IMR-90 (cell line): ENCODE measurements at regions not wholly inside any gene's neighbourhood (a gene's known extent, or its start where the extent isn't known, plus 50 kb on each side); places are given as distances from the start of the nearest gene placed in this dataset.

ENCODE experiments used
- ATAC-seq: fragments of 200-7000 bp; cut with Tn5 transposase; 2 replicates; pipeline ENCODE4 v1.9.1; 2020; ENCODE audit warnings: low read depth, mild to moderate bottlenecking, moderate library complexity
- BruUV-seq: library from RNA; stranded (reverse); fragments of 400-500 nt; replicated peaks from 2 replicates; lab custom pipeline; 2021; lab: Mats Ljungman, UMichigan
- CTCF ChIA-PET: fragments of 300-600 bp; formaldehyde crosslinking; extraction: SDS; loops from one replicate; lab custom pipeline; 2021; ENCODE audit warnings: antibody characterized with exemption; lab: Yijun Ruan, JAX
- POLR2A ChIA-PET: fragments of 300-600 bp; sonication (Branson Sonifier 250); formaldehyde crosslinking; loops from one replicate; lab custom pipeline; 2022; ENCODE audit warnings: antibody characterized with exemption; ENCODE audit not compliant: unreplicated experiment; lab: Charles Lee
- DNase-seq: peaks from one replicate; pipeline ENCODE4 v3.0.0; 2013
- H2AFZ ChIP-seq: replicated peaks from 2 replicates; pipeline ENCODE3; 2013; ENCODE audit warnings: low read length, mild to moderate bottlenecking; ENCODE audit not compliant: poor library complexity
- H2AK5ac ChIP-seq: 2 replicates; pipeline ENCODE4 v1.6.1; 2013; ENCODE audit warnings: low read depth, low read length, inconsistent platforms
- H2AK9ac ChIP-seq: replicated peaks from 2 replicates; pipeline ENCODE3; 2013; ENCODE audit warnings: mild to moderate bottlenecking, low read depth, low read length, moderate library complexity; ENCODE audit not compliant: poor library complexity
- H2BK120ac ChIP-seq: 2 replicates; pipeline ENCODE4 v1.6.1; 2013; ENCODE audit warnings: low read depth, low read length, inconsistent platforms
- H2BK15ac ChIP-seq: 3 replicates; pipeline ENCODE4 v1.6.1; 2013; ENCODE audit warnings: low read depth, low read length, inconsistent platforms
- H2BK20ac ChIP-seq: 2 replicates; pipeline ENCODE4 v1.6.1; 2013; ENCODE audit warnings: low read depth, mild to moderate bottlenecking, inconsistent platforms, low read length, moderate library complexity
- H2BK5ac ChIP-seq: 2 replicates; pipeline ENCODE4 v1.6.1; 2013; ENCODE audit warnings: mild to moderate bottlenecking, low read depth, low read length, inconsistent platforms; ENCODE audit not compliant: poor library complexity, severe bottlenecking
- H3K14ac ChIP-seq: replicated peaks from 2 replicates; pipeline ENCODE4 v1.6.1; 2013; ENCODE audit warnings: low read depth, low read length, inconsistent platforms
- H3K18ac ChIP-seq: 2 replicates; pipeline ENCODE4 v1.6.1; 2013; ENCODE audit warnings: low read depth, low read length, control low read depth
- H3K23ac ChIP-seq: 2 replicates; pipeline ENCODE4 v1.6.1; 2013; ENCODE audit warnings: low read depth, low read length, inconsistent platforms
- H3K27ac ChIP-seq: 2 replicates; pipeline ENCODE4 v1.5.1; 2013; ENCODE audit warnings: mild to moderate bottlenecking, control low read depth, low read length; ENCODE audit not compliant: insufficient read depth
- H3K27me3 ChIP-seq: 2 replicates; pipeline ENCODE4 v1.6.1; 2013; ENCODE audit warnings: low read length; ENCODE audit not compliant: control insufficient read depth, insufficient read depth
- H3K36me3 ChIP-seq: 2 replicates; pipeline ENCODE4 v1.6.1; 2013; ENCODE audit warnings: low read length, mixed read lengths; ENCODE audit not compliant: control insufficient read depth, insufficient read depth
- H3K4ac ChIP-seq: 2 replicates; pipeline ENCODE4 v1.6.1; 2013; ENCODE audit warnings: low read depth, low read length, inconsistent platforms
- H3K4me1 ChIP-seq: 2 replicates; pipeline ENCODE4 v1.6.1; 2013; ENCODE audit warnings: low read length, mixed read lengths; ENCODE audit not compliant: control insufficient read depth, insufficient read depth
- H3K4me2 ChIP-seq: 2 replicates; pipeline ENCODE4 v1.6.1; 2013; ENCODE audit warnings: low read depth, mild to moderate bottlenecking, control low read depth, low read length, moderate library complexity
- H3K4me3 ChIP-seq: 2 replicates; pipeline ENCODE4 v1.5.1; 2013; ENCODE audit warnings: low read depth, mild to moderate bottlenecking, control low read depth, low read length, moderate library complexity; ENCODE audit not compliant: insufficient read depth
- H3K56ac ChIP-seq: 2 replicates; pipeline ENCODE4 v1.6.1; 2013; ENCODE audit warnings: low read length, inconsistent platforms; ENCODE audit not compliant: insufficient read depth; ENCODE audit errors: extremely low read depth
- H3K79me1 ChIP-seq, 2 experiments: 2 replicates each; pipeline ENCODE4 v1.6.1; 2013; ENCODE audit warnings: low read length in 2 of 2, inconsistent platforms in 1 of 2, low read depth in 1 of 2
- H3K9ac ChIP-seq: 2 replicates; pipeline ENCODE4 v1.6.1; 2013; ENCODE audit warnings: low read depth, low read length, control low read depth
- H3K9me1 ChIP-seq: 2 replicates; pipeline ENCODE4 v1.6.1; 2013; ENCODE audit warnings: low read length, inconsistent platforms; ENCODE audit not compliant: insufficient read depth
- H3K9me3 ChIP-seq: 2 replicates; pipeline ENCODE4 v1.6.1; 2013; ENCODE audit warnings: low read length; ENCODE audit not compliant: control insufficient read depth, insufficient read depth
- H4K20me1 ChIP-seq: 2 replicates; pipeline ENCODE4 v1.6.1; 2013; ENCODE audit warnings: low read length, inconsistent platforms; ENCODE audit not compliant: insufficient read depth
- H4K5ac ChIP-seq: 2 replicates; pipeline ENCODE4 v1.6.1; 2013; ENCODE audit warnings: mild to moderate bottlenecking, low read depth, low read length, control low read depth
- H4K8ac ChIP-seq, 2 experiments: 2 replicates each; pipeline ENCODE4 v1.6.1; 2013; ENCODE audit warnings: low read depth in 2 of 2, low read length in 2 of 2, control low read depth in 1 of 2, inconsistent platforms in 1 of 2
- H4K91ac ChIP-seq: 2 replicates; pipeline ENCODE4 v1.6.1; 2013; ENCODE audit warnings: low read depth, low read length, inconsistent platforms; ENCODE audit not compliant: insufficient read depth
- CEBPB ChIP-seq: IDR thresholded peaks from 2 replicates; pipeline ENCODE4 v1.6.1; 2012; ENCODE audit warnings: low read depth, low read length, improper control_type of control experiment
- CHD1 ChIP-seq: IDR thresholded peaks from 2 replicates; pipeline ENCODE4 v1.6.1; 2012; ENCODE audit warnings: low read depth, low read length, improper control_type of control experiment
- MAFK ChIP-seq: IDR thresholded peaks from 2 replicates; pipeline ENCODE4 v1.6.1; 2012; ENCODE audit warnings: low read depth, low read length, improper control_type of control experiment
- MAZ ChIP-seq: IDR thresholded peaks from 2 replicates; pipeline ENCODE4 v1.6.1; 2012; ENCODE audit warnings: low read depth, mild to moderate bottlenecking, low read length, improper control_type of control experiment, moderate library complexity, borderline replicate concordance
- MXI1 ChIP-seq: IDR thresholded peaks from 2 replicates; pipeline ENCODE4 v1.6.1; 2012; ENCODE audit warnings: low read depth, mild to moderate bottlenecking, low read length, moderate library complexity, borderline replicate concordance
- NFE2L2 ChIP-seq: fragments of 150-350 bp; IDR thresholded peaks from 2 replicates; pipeline ENCODE4 v1.6.1; 2016; ENCODE audit warnings: low read depth, mild to moderate bottlenecking, low read length
- POLR2A ChIP-seq: IDR thresholded peaks from 2 replicates; pipeline ENCODE4 v1.6.1; 2012; ENCODE audit warnings: mild to moderate bottlenecking, low read depth, low read length
- RAD21 ChIP-seq: IDR thresholded peaks from 2 replicates; pipeline ENCODE4 v1.6.1; 2012; ENCODE audit warnings: low read length, improper control_type of control experiment
- RCOR1 ChIP-seq: IDR thresholded peaks from 2 replicates; pipeline ENCODE4 v1.6.1; 2012; ENCODE audit warnings: mild to moderate bottlenecking, low read length, improper control_type of control experiment; ENCODE audit not compliant: insufficient replicate concordance
- WGBS, 2 experiments: methylation state at CpG; one replicate each; pipeline versions ENCODE4 v1.1.5 to v1.1.7; 2013; ENCODE audit warnings: missing lambda C conversion rate in 2 of 2; ENCODE audit not compliant: insufficient read length in 1 of 2; ENCODE audit errors: extremely low coverage in 2 of 2; 5-methylcytosine and 5-hydroxymethylcytosine counted together
- dilution Hi-C: fragments of 300-500 bp; cut with HindIII; formaldehyde crosslinking; loops from one replicate; pipeline ENCODE4 v1.14.3; 2018; ENCODE audit warnings: low sequenced_read_pairs; ENCODE audit not compliant: unreplicated experiment
- in situ Hi-C: fragments of 300-500 bp; cut with MboI; formaldehyde crosslinking; loops from 3 replicates; pipeline ENCODE4 v1.14.3; 2019; ENCODE audit warnings: low sequenced_read_pairs, inconsistent platforms, mixed read lengths
- intact Hi-C: fragments of 100-400 bp; cut with micrococcal nuclease; formaldehyde crosslinking; loops from 2 replicates; pipeline ENCODE4 v1.10.0; 2022
- TF ChIP-seq, protein P1 (sequence below): fragments of 150-350 bp; IDR thresholded peaks from 2 replicates; pipeline ENCODE4 v1.6.1; 2017; ENCODE audit warnings: mild to moderate bottlenecking, antibody characterized with exemption, low read length, low read depth

DNA sequence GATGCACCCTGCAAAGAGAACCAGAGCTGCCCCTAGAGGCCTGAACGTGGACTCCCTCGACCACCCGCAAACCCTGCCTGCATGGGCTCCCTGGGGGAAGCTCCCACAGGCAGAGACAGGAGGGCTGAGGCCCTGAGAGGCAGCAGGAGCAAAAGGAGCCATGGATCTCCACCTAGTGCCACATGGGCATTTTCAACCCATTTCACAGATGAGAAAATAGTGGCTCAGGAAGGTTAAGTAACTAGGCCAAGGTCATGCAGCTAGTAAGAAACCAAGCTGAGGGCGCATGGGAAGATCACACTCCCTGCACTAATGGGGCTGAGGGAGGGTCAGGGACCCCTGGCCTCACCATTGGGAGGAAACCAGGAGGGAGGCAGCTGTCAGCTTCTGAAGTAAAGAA is 271.7 kb upstream of the RAB6C start:
- Histone ChIP-seq H3K23ac (no peak overlapping the region), H3K4me3 (no peak overlapping the region), H3K4me1 (no peaks in the 10 kb centered on the region), H4K91ac (no peak overlapping the region), H4K20me1 (no peaks in the 10 kb centered on the region), H3K4me2 (no peak overlapping the region), H4K8ac (no peak overlapping the region), H2AFZ (no peak overlapping the region), H2BK20ac (no peak overlapping the region), H2BK15ac (no peak overlapping the region), H3K79me1 (no peaks in the 10 kb centered on the region), H3K56ac (no peak overlapping the region), H2BK120ac (no peak overlapping the region), H2AK5ac (no peak overlapping the region), H2AK9ac (no peak overlapping the region), H3K36me3 (no peaks in the 10 kb centered on the region), H3K9me1 (no peaks in the 10 kb centered on the region), H3K27ac (no peak overlapping the region), H3K9ac (no peak overlapping the region), H3K27me3 (no peaks in the 10 kb centered on the region), H3K18ac (no peak overlapping the region), H3K14ac (no peak overlapping the region), H2BK5ac (no peak overlapping the region), H4K5ac (no peak overlapping the region), H3K9me3 (peaks cover 16% of the 10 kb centered on the region), H3K4ac (no peak overlapping the region)
- dilution Hi-C loops: no loop called here
- in situ Hi-C loops: no loop called here
- DNase-seq (no peak), ATAC-seq (no peak)
- POLR2A ChIA-PET: no interaction called here
- CTCF ChIA-PET: no interaction called here
- TF ChIP-seq NFE2L2 (no peak), CHD1 (no peak), RAD21 (no peak), CEBPB (no peak), MAFK (no peak), MAZ (no peak), MXI1 (no peak), POLR2A (no peak), RCOR1 (no peak)
- TF ChIP-seq, protein P1, sequence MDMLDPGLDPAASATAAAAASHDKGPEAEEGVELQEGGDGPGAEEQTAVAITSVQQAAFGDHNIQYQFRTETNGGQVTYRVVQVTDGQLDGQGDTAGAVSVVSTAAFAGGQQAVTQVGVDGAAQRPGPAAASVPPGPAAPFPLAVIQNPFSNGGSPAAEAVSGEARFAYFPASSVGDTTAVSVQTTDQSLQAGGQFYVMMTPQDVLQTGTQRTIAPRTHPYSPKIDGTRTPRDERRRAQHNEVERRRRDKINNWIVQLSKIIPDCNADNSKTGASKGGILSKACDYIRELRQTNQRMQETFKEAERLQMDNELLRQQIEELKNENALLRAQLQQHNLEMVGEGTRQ: no peak
- no TSS peak for BruUV-seq
- intact Hi-C loops: no loop called here
- no CpG with 5 or more reads among the region's 4 CpGs for WGBS, 2 experiments
